Sciatic nerve (tissue), 2 donors: ENCODE measurements at regions not wholly inside any gene's neighbourhood (a gene's known extent, or its start where the extent isn't known, plus 50 kb on each side); places are given as distances from the start of the nearest gene placed in this dataset.
"Not testable (repeated sequence)": the region's sequence is repeated elsewhere in the genome, so short reads cannot be mapped to it uniquely, and the experiment has no call there.

Experiments
- ATAC-seq: fragments of 200-7000 bp; cut with Tn5 transposase; one replicate; pipeline ENCODE4 v1.9.1; 2020; ENCODE audit warnings: mild to moderate bottlenecking, moderate library complexity
- DNase-seq: peaks from one replicate; pipeline ENCODE4 v3.0.0-alpha.2; 2020; ENCODE audit warnings: low spot score
- intact Hi-C: fragments of 100-400 bp; cut with DNase I; formaldehyde crosslinking; loops from one replicate; pipeline ENCODE4 v1.14.2; 2022
- donor health status: DM: no; HTN: no; CAD: no.
- donor health status: DM: no; HTN: no; CAD: no.

DNA sequence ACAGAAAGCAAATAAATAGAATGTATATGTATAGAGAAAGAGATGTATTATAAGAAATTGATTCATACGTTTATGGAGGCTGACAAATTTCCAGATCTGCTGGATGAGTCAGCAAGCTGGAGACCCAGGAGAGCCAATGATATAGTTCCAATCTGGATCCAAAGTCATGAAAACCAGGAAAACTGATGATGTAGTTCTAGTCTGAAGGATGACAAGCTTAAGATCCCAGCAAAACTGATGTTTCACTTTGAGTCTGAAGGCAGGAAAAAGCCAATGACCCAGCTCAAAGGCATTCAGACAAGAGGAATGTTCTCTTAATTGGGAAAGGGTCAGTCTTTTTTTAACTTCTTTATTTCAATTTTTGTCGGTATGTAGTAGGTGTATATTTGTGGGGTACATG, 102.6 kb downstream of the LHFPL1 start:
- ATAC-seq (no peak), DNase-seq (no peak)
- intact Hi-C loops: no loop called here

DNA sequence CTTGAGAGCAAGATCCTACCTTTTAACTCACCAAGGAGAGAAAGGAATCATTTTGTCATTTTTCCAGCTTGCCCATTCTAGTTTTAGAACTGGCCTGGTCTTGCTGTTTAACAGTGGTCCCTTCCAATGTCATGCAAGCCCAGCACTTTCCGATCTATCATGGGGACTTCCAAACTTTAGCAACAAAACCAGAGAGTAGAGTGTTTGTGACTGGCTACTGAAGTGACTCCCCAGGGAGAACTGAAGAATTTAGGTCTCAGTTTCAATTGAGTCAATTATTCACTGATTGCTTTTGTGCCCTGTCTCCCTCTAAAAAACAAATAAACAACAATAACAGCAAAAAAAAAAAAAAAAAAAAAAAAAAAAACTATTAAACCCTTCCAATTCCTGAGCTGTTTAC, 108.3 kb downstream of the LHFPL1 start:
- intact Hi-C loops: no loop called here
- ATAC-seq: no peak
- DNase-seq: no peak

DNA sequence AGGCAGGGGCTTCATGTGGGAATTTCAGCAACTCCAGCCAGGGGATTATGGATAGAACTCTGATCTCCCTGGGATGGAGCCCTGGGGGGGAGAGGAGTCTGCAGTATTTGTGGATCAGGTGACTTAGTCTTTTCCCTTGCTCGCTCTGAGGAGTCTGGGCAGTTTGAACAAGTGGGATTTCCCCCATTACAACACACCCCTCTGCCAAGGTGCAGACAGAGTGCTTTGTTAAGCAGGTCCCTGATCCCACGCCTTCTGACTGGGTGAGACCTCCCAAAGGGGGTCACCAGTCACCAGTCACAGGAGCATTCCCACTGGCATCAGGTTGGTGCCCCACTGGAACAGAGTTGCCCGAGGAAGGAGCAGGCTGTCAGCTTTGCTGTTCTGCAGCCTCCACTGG, 123.9 kb downstream of the LHFPL1 start:
- DNase-seq (no peak), ATAC-seq (no peak)
- intact Hi-C loops: no loop called here

DNA sequence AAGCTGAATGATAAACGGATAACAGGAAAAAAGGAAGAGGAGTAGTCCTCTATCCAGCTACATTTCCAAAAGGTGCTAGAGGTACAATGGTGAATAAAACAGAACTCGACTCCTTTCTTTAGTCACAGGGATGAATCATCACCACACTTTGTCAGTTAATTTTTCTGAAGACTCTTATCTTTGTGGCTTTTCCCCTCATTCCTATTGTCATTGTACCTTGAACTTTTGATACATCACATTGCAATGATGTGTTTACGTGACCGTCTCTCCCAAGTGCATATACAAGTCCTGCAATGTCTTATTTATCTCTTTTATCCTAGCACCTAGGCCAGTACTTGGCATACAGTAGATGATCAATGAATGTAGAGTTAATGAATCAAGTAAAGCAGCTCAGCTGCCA, 134.7 kb downstream of the LHFPL1 start:
- intact Hi-C loops: no loop called here
- ATAC-seq (no peak), DNase-seq (no peak)

DNA sequence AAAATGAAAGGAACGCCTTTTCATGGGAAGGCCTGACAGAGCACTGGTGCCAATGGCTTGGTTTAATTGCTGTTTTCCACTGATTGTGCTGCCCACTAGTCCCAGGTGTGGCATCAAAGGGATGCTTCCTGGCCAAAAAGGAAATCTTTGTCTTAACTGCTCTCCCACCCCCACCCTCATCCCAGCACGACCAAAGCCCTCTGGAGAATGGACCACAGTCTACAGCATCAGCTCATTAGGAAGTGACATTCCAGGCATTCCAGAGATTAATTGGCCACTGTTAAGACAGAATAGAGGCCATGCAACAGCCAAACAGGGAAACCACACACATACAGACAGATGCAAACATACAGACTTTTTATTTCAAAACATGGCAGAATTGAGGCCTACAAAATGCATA, 143.2 kb downstream of the LHFPL1 start:
- DNase-seq: no peak
- ATAC-seq: no peak
- intact Hi-C loops: no loop called here

DNA sequence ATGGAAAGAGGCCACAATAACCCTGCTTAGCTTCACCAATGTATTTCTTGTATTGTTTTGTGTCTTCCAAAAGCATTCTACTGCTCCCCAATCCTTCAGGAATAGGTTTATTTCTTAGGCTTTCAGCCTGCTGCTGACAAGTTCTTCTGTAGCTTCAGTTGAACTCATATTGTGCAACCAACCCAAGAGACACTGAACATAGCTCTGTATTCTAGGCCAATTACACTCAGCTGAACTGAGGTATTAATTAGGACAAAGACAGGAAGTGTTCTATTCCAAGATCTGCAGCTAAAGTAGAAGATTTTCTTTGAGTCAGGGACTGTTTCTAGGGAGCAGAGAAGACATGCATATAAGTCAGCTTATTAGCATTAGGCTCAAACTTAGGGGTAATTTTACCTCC, 151.8 kb downstream of the LHFPL1 start:
- peak; percentile 42 for ATAC-seq
- intact Hi-C loops: no loop called here
- DNase-seq: no peak

DNA sequence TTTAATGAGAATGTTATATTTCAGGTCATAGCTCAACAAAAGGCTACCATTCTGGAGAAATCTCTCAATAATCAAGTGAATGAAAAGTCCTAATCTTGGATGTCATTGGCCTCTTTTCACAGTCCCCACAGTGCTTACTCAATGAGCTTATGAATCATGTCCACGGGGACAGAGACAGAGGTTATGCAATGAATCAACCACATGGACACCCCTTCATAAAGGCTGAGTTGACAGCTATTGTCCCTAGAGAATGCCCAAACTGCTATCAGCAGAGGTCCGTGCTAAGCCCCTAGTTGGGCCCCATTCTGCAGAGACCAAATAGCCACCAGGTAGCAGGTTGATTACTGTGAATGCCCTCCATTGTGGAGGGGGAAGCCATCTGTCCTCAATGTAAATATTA, 158.1 kb downstream of the LHFPL1 start:
- ATAC-seq: no peak
- DNase-seq: no peak
- intact Hi-C loops: no loop called here

DNA sequence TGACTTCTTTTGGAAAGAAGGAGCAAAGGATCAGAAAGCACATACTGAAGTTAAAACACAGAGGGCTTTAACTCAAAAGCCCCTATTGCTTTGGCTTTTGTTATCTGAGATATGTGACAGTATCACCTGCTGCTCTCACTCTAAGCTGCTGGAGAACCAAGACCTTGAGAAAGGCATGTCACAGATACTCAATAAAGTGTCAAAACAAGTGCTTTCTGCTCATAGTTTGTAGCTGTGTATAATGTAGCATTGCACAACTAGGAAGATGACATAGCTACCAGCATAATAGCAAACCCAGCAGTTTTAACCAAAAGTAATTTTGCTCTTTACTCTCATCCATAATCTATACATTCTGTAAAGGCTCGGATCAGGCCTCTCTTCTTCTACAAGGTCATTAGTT, 159.6 kb downstream of the LHFPL1 start:
- intact Hi-C loops: no loop called here
- ATAC-seq (no peak), DNase-seq (no peak)

DNA sequence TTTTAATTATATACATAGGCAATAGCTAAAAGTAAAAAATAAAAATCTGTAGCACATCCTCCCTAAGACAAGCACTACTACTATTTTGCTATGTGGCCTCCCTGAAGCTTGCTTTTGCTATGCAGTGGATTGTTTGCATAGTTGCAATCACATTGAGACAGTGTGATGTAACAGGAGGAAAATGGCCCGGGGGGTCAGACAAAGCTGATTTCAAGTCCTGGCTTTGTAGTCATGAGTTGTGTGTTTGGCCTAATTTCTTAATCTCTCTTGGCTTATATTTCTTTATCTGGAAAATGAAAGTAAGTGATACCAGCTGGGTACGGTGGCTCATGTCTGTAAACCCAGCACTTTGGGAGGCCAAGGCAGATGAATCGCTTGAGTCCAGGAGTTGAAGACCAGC, 166.6 kb downstream of the LHFPL1 start:
- intact Hi-C loops: no loop called here
- DNase-seq (no peak), ATAC-seq (no peak)

DNA sequence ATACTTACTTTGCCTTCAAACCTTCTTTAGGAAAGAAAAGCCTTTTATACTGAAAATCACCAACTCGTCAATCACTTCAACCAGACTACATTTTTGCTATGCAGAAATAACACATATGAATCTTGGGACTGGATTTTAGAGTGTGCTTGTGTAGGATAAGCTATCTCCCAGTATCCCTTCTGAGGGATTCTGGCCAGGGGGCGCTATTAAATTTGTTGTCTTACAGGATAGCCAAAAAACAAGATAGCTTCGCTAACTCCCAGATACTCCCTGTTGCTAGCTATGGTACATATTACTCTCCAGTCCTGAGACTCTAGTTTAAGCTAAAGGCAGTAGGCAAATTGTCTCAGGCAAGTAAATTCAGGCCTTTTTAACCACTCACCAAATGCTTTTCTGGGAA, 167.2 kb downstream of the LHFPL1 start:
- DNase-seq (no peak), ATAC-seq (no peak)
- intact Hi-C loops: no loop called here

DNA sequence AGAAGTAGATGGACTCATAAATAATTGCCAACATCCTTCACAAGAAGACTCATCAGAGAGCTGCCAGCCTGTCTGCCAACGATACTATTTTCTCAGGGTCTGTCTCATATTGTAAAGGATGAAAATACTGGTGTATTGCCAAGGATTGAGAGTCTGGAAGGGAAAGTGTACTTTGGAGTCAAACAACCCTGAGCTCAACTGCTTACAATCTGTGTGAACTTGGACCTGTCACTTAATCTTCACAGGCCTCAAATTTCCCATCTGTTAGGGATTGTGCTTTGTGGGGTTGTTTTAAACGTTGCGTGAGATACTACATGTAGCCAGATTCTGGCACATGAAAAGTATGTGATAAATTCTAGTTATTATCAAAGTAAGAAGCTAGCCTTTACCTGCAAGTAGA, 169.1 kb downstream of the LHFPL1 start:
- no peak for DNase-seq
- intact Hi-C loops: no loop called here
- ATAC-seq: no peak

DNA sequence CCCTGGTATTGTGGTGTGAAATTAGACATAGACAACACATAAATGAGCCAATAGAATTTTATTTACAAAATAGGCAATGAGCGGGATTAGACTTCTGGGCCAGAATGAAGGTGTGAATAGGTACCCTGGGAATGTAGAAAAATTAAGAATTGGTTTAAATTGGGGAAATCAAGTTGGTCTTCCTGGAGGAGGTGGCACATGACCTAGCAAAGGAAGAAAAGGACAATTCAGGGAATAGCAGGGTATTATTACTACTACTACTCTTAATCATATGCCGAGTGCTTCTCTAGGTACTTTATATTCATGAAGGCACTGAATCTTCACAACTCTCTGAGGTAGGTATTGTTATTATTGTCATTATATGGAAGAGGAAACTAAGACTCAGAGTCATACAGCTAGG, 202.1 kb downstream of the LHFPL1 start:
- no peak for DNase-seq
- ATAC-seq: no peak
- intact Hi-C loops: no loop called here

DNA sequence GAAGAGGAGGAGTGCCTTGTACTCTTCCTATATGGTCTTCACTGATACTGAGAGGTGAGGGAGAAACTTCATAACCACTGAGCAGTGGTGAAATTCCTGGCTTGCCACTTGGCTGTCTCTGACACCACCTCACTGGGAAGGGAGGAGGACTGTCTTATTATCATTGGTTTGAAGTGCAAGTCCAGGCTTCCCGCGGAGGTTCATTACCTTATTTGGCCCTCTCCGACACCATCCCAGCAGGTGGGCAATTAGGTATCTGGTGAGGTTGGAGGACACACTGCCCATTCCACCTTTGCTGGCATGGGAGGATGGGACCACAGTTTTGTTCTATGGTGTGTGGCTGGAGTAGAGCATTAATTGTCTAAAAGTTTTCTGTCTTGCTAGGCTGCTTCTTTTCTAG, 206.1 kb downstream of the LHFPL1 start:
- intact Hi-C loops: no loop called here

DNA sequence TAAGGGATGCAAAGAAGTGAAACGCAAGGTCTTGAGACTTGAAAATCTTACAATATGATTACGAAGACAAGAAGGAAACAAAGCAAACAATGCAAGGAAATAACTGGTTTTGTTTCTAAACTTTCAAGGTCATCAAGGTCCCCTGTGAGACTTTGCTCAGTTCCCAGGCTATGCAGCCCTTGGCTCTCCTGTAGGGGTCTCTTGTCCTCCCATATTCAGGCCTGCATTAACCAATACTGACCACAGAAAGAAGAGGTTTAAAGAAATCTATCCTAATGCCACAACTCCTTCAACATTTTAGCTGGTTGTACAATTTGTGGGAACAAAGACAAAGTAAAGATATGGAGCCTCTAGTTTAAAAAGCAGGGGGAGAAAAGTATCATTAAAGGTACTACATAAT, 209.2 kb downstream of the LHFPL1 start:
- intact Hi-C loops: no loop called here
- ATAC-seq: no peak
- DNase-seq: no peak

More for the DNA sequence above, 206.1 kb downstream of the LHFPL1 start:
- ATAC-seq (no peak), DNase-seq (no peak)

DNA sequence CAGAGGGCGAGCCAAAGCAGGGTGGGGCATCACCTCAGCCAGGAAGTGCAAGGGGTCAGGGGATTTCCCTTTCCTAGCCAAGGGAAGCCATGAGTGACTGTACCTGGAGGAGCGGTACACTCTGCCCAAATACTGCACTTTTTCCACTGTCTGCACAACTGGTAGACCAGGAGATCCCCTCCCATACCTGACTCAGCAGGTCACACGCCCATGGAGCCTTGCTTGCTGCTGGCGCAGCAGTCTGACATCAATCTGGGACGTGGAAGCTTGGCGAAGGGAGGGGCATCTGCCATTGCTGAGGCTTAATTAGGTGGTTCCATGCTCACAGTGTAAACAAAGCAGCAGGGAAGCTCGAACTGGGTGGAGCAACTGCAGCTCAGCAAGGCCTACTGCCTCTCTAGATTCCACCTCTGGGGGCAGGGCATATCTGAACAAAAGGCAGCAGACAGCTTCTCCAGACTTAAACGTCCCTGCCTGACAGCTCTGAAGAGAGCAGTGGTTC, 217.7 kb downstream of the LHFPL1 start:
- not testable (repeated sequence) for ATAC-seq

DNA sequence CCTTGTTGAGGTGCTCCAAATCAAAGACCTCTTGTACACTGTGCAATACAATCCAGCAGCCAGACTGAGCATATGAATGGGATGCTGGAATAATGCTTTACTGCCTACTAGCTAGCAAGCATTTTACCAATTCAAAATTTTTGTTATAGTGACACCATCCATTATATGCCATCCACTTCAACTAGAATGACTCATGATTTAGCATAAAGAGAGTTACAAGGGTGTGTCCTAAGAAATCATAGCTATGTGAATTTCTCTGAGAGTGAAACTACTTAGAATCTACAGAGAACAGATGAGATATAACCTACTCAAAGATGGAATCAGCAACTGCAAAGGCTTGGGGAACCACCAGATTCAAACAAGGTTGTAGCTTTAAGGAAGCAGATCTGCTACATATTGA, 221.9 kb downstream of the LHFPL1 start:
- ATAC-seq (no peak), DNase-seq (no peak)
- intact Hi-C loops: no loop called here

More for the DNA sequence above, 217.7 kb downstream of the LHFPL1 start:
- intact Hi-C loops, DNase-seq: not testable (repeated sequence)

DNA sequence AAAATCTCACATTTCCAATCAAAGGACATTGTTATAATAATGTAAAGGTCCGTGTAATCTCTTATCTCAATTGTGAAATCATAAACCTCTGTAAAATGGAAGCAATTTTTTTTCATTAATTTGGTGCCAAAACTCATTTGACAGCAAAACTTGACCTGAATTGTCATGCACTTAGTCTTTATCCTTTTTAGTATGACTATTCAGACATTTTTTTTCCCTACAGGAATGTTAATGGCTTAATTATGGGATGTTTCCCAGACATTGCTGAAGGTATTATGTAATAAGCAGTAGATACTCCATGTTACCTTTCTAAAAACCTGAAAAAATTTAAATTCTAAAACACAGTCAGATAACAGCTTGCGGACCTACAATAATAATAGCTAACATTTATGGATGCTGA, 228.9 kb downstream of the LHFPL1 start:
- intact Hi-C loops: no loop called here
- no peak for ATAC-seq
- DNase-seq: no peak

DNA sequence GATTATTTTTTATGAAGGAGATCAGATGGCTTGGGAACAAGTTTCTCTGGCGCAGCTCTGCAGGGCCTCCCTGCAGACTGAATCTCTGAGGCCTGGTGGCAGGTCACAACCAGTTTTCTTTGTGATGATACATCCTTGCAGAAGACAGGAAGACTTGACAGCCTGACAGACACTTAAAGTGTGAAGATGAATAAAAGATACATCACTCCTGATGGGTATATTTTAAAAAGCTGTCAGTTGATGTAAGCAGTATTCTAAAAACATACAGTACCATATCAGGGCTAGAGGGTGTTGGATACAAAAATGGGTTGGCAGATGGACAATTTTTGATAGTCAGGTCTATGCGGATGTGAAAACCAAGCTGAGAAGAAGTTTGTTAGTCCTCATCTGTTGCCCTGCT, 239.5 kb downstream of the LHFPL1 start:
- ATAC-seq (no peak), DNase-seq (no peak)
- intact Hi-C loops: no loop called here

DNA sequence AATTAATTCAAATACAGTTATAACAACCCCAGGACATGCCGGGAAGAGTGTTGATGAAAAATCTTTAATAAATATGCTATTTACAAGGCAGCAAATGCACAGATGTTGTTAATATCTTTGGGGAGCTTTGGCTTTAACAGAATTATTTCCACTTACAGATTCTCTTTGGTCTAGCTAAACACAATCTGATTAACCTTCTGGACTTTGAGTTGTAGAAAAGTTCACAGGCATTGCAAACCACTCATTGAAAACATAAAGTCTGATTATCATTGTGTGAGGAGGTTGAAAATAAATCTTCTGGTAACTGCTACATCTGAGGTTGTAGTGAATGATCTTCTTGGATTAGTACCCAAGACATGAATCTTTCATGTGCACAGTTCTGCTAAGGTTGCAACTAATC, 255.6 kb downstream of the LHFPL1 start:
- intact Hi-C loops: no loop called here
- ATAC-seq: no peak
- DNase-seq: no peak

DNA sequence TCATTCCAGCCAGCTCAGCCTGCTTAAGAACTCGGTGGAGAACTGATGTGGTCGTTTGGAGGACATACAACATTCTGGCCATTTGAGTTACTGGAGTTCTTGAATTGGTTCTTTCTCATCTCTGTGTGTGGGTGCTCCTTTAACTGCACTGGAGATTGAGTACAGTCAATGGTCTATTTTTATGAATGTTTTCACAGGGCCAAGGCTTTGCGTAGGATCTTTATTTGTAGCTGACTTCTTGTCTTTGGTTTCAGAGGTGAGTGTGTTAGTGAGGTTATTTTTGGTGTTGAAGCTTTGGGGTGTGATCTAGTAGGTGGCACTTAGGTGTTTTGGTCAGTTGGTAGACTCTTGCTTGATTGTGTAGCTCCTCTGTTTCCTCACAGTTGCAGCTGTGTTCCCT, 288.4 kb downstream of the LHFPL1 start:
- intact Hi-C loops: no loop called here
- DNase-seq (no peak), ATAC-seq (no peak)

DNA sequence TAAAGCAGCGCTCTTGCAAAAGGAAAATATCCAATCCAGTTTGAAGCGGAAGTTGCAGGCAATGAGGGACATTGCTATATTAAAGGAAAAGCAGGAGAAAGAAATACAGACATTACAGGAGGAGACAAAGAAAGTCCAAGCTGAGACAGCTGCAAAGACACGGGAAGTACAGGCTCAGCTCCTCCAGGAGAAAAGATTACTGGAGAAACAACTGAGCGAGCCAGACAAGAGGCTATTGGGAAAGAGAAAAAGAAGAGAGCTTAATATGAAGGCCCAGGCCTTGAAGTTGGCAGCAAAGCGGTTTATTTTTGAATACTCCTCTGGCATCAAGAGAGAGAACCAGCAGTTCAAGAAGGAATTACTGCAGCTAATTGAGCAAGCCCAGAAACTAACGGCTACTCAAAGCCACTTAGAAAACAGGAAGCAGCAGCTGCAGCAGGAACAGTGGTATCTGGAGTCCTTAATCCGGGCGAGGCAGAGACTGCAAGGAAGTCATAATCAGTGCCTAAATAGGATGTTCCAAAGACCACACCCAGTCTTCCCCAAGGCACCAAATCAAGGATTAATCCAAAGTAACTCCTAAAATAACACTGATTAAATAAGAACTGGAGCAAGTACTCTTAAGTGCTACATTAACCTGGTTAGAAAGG, 298.0 kb downstream of the LHFPL1 start:
- DNase-seq, intact Hi-C loops: not testable (repeated sequence)
- ATAC-seq: peak; percentile 30
